C4-2B (cell line): ENCODE measurements at regions not wholly inside any gene's neighbourhood (a gene's known extent, or its start where the extent isn't known, plus 50 kb on each side); places are given as distances from the start of the nearest gene placed in this dataset.

Experiments used
- H3K27ac ChIP-seq: fragments of 450-650 bp; 2 replicates; pipeline ENCODE4 v1.5.1; 2017
- CTCF ChIP-seq: fragments of 450-650 bp; conservative IDR thresholded peaks from 2 replicates; pipeline ENCODE4 v1.5.1; 2017; ENCODE audit warnings: mild to moderate bottlenecking
- ZFX ChIP-seq: fragments of 450-650 bp; IDR thresholded peaks from 2 replicates; pipeline ENCODE4 v1.6.1; 2017

- TF ChIP-seq ZFX, result no peak
- TF ChIP-seq CTCF, result no peak
- H3K27ac ChIP-seq, result no peak overlapping the region
Measured at GRCh38 chr7:84274029-84274638, 79.5 kb upstream of the SEMA3A start.

GRCh38 chr7:84271543-84271942, 77.0 kb upstream of the SEMA3A start:
- no peak overlapping the region for H3K27ac ChIP-seq
- TF ChIP-seq ZFX (no peak), CTCF (no peak)

GRCh38 chr7:84264396-84264795, 69.8 kb upstream of the SEMA3A start:
- H3K27ac ChIP-seq, result no peak overlapping the region
- TF ChIP-seq ZFX (no peak), CTCF (no peak)

GRCh38 chr7:84263106-84263505, 68.5 kb upstream of the SEMA3A start:
- no peak for TF ChIP-seq ZFX
- no peak for TF ChIP-seq CTCF
- no peak overlapping the region for H3K27ac ChIP-seq

GRCh38 chr7:84261509-84261908, 66.9 kb upstream of the SEMA3A start:
- TF ChIP-seq CTCF (no peak), ZFX (no peak)
- no peak overlapping the region for H3K27ac ChIP-seq

GRCh38 chr7:84258628-84259027, 64.0 kb upstream of the SEMA3A start:
- TF ChIP-seq CTCF, result no peak
- TF ChIP-seq ZFX, result no peak
- no peak overlapping the region for H3K27ac ChIP-seq

GRCh38 chr7:84256571-84256971, 62.0 kb upstream of the SEMA3A start:
- H3K27ac ChIP-seq, result no peak overlapping the region
- TF ChIP-seq ZFX (no peak), CTCF (no peak)
